SK-N-SH treated with all-trans-retinoic acid at 6 μM for 48 hours (cell line): ENCODE measurements at regions not wholly inside any gene's neighbourhood (a gene's known extent, or its start where the extent isn't known, plus 50 kb on each side); places are given as distances from the start of the nearest gene placed in this dataset.

ENCODE experiments used
- ATAC-seq: fragments of 200-7000 bp; cut with Tn5 transposase; 3 replicates; pipeline ENCODE4 v1.9.1; 2020; ENCODE audit warnings: mild to moderate bottlenecking, moderate library complexity
- ARNTL ChIP-seq: fragments of 450-650 bp; formaldehyde crosslinking; IDR thresholded peaks from 2 replicates; pipeline ENCODE4 v1.5.0; 2020; ENCODE audit warnings: low read depth, mild to moderate bottlenecking, moderate library complexity, borderline replicate concordance
- BACH2 ChIP-seq: fragments of 250-450 bp; sonication (Bioruptor Pico); IDR thresholded peaks from 2 replicates; pipeline ENCODE4 v1.9.0; 2021; ENCODE audit warnings: mild to moderate bottlenecking, borderline replicate concordance
- CSDC2 ChIP-seq: fragments of 250-450 bp; sonication (Bioruptor Pico); IDR thresholded peaks from 2 replicates; pipeline ENCODE4 v1.5.0; 2020; ENCODE audit warnings: mild to moderate bottlenecking, moderate library complexity
- GLIS3 ChIP-seq: fragments of 250-450 bp; sonication (Bioruptor Pico); IDR thresholded peaks from 2 replicates; pipeline ENCODE4 v1.5.0; 2020; ENCODE audit warnings: mild to moderate bottlenecking, moderate library complexity
- ISL1 ChIP-seq: fragments of 250-450 bp; sonication (Bioruptor Pico); IDR thresholded peaks from 2 replicates; pipeline ENCODE4 v2.1.2; 2022; ENCODE audit warnings: mild to moderate bottlenecking, moderate library complexity
- OSR1 ChIP-seq: fragments of 250-450 bp; sonication (Bioruptor Pico); IDR thresholded peaks from 2 replicates; pipeline ENCODE4 v1.8.0; 2022; ENCODE audit warnings: moderate library complexity, mild to moderate bottlenecking, inconsistent platforms
- PPARA ChIP-seq: fragments of 250-450 bp; sonication (Bioruptor Pico); IDR thresholded peaks from 2 replicates; pipeline ENCODE4 v1.5.0; 2020; ENCODE audit warnings: mild to moderate bottlenecking, borderline replicate concordance
- RARB ChIP-seq: fragments of 250-450 bp; sonication (Bioruptor Pico); IDR thresholded peaks from 2 replicates; pipeline ENCODE4 v1.8.0; 2021; ENCODE audit warnings: mild to moderate bottlenecking, moderate library complexity
- SNAI2 ChIP-seq: fragments of 250-450 bp; sonication (Bioruptor Pico); IDR thresholded peaks from 2 replicates; pipeline ENCODE4 v1.5.0; 2020; ENCODE audit warnings: mild to moderate bottlenecking, moderate library complexity
- TCF4 ChIP-seq: fragments of 250-450 bp; sonication (Bioruptor Pico); IDR thresholded peaks from 2 replicates; pipeline ENCODE4 v1.8.0; 2021; ENCODE audit warnings: mild to moderate bottlenecking, moderate library complexity, borderline replicate concordance
- ZC3H10 ChIP-seq: fragments of 250-450 bp; sonication (Bioruptor Pico); IDR thresholded peaks from 2 replicates; pipeline ENCODE4 v1.5.1; 2021; ENCODE audit warnings: mild to moderate bottlenecking, moderate library complexity
- ZFP3 ChIP-seq: fragments of 250-450 bp; sonication (Bioruptor Pico); IDR thresholded peaks from 2 replicates; pipeline ENCODE4 v1.5.0; 2020; ENCODE audit warnings: mild to moderate bottlenecking, moderate library complexity
- ZFP30 ChIP-seq: fragments of 450-650 bp; formaldehyde crosslinking; IDR thresholded peaks from 2 replicates; pipeline ENCODE4 v1.5.0; 2022; ENCODE audit warnings: mild to moderate bottlenecking, moderate library complexity
- ZNF565 ChIP-seq: fragments of 450-650 bp; formaldehyde crosslinking; conservative IDR thresholded peaks from 2 replicates; pipeline ENCODE4 v1.5.0; 2020; ENCODE audit warnings: low read depth, mild to moderate bottlenecking, moderate library complexity
- ZNF70 ChIP-seq: fragments of 450-650 bp; formaldehyde crosslinking; IDR thresholded peaks from 2 replicates; pipeline ENCODE4 v1.5.0; 2020; ENCODE audit warnings: mild to moderate bottlenecking, moderate library complexity
- ZNF8 ChIP-seq: fragments of 450-650 bp; formaldehyde crosslinking; IDR thresholded peaks from 2 replicates; pipeline ENCODE4 v1.5.0; 2020; ENCODE audit warnings: mild to moderate bottlenecking, moderate library complexity
- TF ChIP-seq, protein P1 (sequence below): fragments of 250-450 bp; sonication (Bioruptor Pico); IDR thresholded peaks from 2 replicates; pipeline ENCODE4 v1.5.0; 2020; ENCODE audit warnings: mild to moderate bottlenecking, moderate library complexity
- TF ChIP-seq, protein P2 (sequence below): fragments of 250-450 bp; sonication (Bioruptor Pico); IDR thresholded peaks from 2 replicates; pipeline ENCODE4 v1.8.0; 2021; ENCODE audit warnings: low read depth, mild to moderate bottlenecking, moderate library complexity, borderline replicate concordance
- TF ChIP-seq, protein P3 (sequence below): fragments of 250-450 bp; sonication (Bioruptor Pico); IDR thresholded peaks from 2 replicates; pipeline ENCODE4 v1.5.1; 2020; ENCODE audit warnings: low read depth, mild to moderate bottlenecking, moderate library complexity
- TF ChIP-seq, protein P4 (sequence below): fragments of 250-450 bp; sonication (Bioruptor Pico); IDR thresholded peaks from 2 replicates; pipeline ENCODE4 v1.5.1; 2021; ENCODE audit warnings: mild to moderate bottlenecking, moderate library complexity
- TF ChIP-seq, protein P5 (sequence below): fragments of 250-450 bp; sonication (Bioruptor Pico); IDR thresholded peaks from 2 replicates; pipeline ENCODE4 v1.8.0; 2020; ENCODE audit warnings: mild to moderate bottlenecking, moderate library complexity, borderline replicate concordance

DNA sequence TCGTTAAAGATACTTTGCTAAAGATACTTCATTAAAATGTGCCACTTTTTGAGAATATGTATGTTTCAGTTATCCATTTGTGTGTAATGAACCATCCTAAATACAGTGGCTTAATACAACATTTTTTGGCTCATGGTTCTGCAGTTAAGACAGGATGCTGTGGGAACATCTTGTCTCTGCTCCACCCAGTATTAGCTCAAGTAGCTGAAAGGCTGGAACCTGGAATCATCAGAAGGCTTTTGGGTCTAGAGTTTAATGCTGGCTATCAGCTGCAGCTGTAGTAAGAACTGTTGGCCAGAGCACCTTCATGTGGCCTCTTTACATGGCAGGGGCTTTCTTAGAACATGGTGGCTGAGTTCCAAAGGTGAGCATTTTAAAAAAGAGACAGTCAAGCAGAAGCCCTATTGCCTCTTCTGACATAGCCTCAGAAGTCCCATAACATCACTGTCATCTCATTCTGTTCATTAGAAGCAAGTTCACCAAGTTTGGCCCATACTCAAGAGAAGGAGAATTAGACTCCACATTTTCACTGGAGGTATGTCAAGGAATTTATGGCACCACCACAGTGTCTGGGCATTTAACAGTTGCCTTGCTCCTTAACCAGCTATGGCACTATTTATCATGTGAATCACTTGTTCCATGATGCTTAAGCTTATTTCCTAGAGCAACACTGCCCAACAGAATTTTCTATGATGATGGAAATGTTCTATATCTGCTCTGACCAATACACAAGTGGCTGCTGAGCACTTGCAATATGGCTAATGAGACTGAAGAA lies 70.4 kb upstream of the PDZRN3 start:
- ATAC-seq: no peak
- no peak for TF ChIP-seq ZC3H10
- no peak for TF ChIP-seq SNAI2 (CRISPR knock-in tag)

DNA sequence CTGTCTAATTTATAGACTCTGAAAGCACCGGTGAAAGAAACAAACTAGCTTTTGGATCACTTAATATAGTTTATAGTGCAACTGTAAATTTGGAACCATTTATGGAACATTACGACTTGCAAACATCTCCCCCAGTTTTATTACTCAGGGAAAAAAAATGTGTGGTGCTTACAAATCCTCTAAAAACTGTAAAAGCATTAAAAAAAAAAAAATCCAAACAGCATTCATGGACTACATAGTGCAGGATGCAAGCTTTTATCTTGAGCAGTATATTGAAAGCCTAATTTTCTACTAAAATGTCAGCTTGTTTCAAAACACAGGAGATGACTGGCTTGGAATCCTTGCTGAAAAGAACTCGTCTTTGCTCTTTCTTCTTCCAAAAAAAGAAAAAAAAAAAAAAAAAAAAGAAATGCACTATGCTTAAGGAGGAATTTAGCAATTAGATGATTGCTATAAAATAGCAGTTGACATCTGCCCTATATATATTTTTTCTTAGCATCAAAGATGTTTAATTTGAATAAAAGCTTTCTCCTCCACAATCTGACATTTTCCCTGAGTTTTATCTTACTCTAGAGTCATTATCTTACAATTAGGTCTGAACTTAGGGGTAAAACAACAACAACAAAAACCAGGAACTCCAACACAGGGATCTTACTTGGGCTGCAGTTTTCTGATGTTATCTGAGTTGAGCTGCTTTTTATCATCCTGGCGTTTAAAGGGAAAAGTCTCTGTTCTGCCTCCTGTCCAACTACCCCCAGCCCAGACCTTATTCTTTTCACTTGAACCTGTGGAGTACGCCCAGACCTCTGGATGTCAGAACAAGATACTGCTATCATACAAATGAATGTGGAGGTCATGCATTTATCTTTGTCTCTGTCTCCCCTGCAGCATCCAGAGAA lies 62.6 kb upstream of the PDZRN3 start:
- ATAC-seq: peak; percentile 86
- TF ChIP-seq, protein P1, sequence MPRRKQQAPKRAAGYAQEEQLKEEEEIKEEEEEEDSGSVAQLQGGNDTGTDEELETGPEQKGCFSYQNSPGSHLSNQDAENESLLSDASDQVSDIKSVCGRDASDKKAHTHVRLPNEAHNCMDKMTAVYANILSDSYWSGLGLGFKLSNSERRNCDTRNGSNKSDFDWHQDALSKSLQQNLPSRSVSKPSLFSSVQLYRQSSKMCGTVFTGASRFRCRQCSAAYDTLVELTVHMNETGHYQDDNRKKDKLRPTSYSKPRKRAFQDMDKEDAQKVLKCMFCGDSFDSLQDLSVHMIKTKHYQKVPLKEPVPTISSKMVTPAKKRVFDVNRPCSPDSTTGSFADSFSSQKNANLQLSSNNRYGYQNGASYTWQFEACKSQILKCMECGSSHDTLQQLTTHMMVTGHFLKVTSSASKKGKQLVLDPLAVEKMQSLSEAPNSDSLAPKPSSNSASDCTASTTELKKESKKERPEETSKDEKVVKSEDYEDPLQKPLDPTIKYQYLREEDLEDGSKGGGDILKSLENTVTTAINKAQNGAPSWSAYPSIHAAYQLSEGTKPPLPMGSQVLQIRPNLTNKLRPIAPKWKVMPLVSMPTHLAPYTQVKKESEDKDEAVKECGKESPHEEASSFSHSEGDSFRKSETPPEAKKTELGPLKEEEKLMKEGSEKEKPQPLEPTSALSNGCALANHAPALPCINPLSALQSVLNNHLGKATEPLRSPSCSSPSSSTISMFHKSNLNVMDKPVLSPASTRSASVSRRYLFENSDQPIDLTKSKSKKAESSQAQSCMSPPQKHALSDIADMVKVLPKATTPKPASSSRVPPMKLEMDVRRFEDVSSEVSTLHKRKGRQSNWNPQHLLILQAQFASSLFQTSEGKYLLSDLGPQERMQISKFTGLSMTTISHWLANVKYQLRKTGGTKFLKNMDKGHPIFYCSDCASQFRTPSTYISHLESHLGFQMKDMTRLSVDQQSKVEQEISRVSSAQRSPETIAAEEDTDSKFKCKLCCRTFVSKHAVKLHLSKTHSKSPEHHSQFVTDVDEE: peak; percentile 87
- no peak for TF ChIP-seq ZNF565 (CRISPR knock-in tag)
- TF ChIP-seq ARNTL (CRISPR knock-in tag): no peak
- TF ChIP-seq OSR1 (CRISPR knock-in tag): no peak
- TF ChIP-seq ZC3H10: no peak
- no peak for TF ChIP-seq SNAI2 (CRISPR knock-in tag)
- peak; percentile 78 for TF ChIP-seq TCF4 (CRISPR knock-in tag)
- TF ChIP-seq PPARA (CRISPR knock-in tag): no peak
- no peak for TF ChIP-seq ZNF70 (CRISPR knock-in tag)
- TF ChIP-seq, protein P2, sequence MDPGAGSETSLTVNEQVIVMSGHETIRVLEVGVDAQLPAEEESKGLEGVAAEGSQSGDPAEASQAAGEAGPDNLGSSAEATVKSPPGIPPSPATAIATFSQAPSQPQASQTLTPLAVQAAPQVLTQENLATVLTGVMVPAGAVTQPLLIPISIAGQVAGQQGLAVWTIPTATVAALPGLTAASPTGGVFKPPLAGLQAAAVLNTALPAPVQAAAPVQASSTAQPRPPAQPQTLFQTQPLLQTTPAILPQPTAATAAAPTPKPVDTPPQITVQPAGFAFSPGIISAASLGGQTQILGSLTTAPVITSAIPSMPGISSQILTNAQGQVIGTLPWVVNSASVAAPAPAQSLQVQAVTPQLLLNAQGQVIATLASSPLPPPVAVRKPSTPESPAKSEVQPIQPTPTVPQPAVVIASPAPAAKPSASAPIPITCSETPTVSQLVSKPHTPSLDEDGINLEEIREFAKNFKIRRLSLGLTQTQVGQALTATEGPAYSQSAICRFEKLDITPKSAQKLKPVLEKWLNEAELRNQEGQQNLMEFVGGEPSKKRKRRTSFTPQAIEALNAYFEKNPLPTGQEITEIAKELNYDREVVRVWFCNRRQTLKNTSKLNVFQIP (CRISPR knock-in tag): no peak
- TF ChIP-seq CSDC2 (CRISPR knock-in tag): no peak
- TF ChIP-seq ISL1 (CRISPR knock-in tag): peak; percentile 78
- TF ChIP-seq ZFP30 (CRISPR knock-in tag): no peak
- TF ChIP-seq BACH2 (CRISPR knock-in tag): no peak
- no peak for TF ChIP-seq ZNF8 (CRISPR knock-in tag)
- TF ChIP-seq, protein P3, sequence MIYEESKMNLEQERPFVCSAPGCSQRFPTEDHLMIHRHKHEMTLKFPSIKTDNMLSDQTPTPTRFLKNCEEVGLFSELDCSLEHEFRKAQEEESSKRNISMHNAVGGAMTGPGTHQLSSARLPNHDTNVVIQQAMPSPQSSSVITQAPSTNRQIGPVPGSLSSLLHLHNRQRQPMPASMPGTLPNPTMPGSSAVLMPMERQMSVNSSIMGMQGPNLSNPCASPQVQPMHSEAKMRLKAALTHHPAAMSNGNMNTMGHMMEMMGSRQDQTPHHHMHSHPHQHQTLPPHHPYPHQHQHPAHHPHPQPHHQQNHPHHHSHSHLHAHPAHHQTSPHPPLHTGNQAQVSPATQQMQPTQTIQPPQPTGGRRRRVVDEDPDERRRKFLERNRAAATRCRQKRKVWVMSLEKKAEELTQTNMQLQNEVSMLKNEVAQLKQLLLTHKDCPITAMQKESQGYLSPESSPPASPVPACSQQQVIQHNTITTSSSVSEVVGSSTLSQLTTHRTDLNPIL: no peak
- TF ChIP-seq GLIS3 (CRISPR knock-in tag): no peak
- no peak for TF ChIP-seq RARB (CRISPR knock-in tag)

DNA sequence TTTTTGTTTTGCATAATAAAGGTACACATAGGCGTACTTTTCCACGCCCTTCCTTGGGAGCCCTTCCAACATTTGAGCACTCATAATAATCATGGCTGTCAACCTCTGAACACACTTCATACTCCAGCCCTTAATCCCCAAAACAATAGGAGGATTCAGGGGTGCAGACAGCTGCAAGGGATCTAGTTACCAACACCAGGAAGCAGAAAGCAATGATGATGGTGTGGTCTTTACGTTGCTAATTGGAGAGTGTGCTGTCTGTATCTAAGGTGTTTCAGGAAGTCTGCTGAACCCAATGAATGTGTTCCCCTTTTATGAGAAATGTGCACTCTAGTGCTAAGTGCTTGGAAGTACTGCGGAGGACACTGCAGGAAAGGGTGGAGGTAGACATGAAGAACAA lies 60.3 kb upstream of the PDZRN3 start:
- ATAC-seq: no peak
- TF ChIP-seq, protein P4, sequence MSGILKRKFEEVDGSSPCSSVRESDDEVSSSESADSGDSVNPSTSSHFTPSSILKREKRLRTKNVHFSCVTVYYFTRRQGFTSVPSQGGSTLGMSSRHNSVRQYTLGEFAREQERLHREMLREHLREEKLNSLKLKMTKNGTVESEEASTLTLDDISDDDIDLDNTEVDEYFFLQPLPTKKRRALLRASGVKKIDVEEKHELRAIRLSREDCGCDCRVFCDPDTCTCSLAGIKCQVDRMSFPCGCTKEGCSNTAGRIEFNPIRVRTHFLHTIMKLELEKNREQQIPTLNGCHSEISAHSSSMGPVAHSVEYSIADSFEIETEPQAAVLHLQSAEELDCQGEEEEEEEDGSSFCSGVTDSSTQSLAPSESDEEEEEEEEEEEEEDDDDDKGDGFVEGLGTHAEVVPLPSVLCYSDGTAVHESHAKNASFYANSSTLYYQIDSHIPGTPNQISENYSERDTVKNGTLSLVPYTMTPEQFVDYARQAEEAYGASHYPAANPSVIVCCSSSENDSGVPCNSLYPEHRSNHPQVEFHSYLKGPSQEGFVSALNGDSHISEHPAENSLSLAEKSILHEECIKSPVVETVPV: no peak
- TF ChIP-seq ZFP3 (CRISPR knock-in tag): no peak
- no peak for TF ChIP-seq ZFP30 (CRISPR knock-in tag)
- TF ChIP-seq SNAI2 (CRISPR knock-in tag): no peak
- no peak for TF ChIP-seq ISL1 (CRISPR knock-in tag)
- TF ChIP-seq, protein P5, sequence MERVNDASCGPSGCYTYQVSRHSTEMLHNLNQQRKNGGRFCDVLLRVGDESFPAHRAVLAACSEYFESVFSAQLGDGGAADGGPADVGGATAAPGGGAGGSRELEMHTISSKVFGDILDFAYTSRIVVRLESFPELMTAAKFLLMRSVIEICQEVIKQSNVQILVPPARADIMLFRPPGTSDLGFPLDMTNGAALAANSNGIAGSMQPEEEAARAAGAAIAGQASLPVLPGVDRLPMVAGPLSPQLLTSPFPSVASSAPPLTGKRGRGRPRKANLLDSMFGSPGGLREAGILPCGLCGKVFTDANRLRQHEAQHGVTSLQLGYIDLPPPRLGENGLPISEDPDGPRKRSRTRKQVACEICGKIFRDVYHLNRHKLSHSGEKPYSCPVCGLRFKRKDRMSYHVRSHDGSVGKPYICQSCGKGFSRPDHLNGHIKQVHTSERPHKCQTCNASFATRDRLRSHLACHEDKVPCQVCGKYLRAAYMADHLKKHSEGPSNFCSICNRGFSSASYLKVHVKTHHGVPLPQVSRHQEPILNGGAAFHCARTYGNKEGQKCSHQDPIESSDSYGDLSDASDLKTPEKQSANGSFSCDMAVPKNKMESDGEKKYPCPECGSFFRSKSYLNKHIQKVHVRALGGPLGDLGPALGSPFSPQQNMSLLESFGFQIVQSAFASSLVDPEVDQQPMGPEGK: no peak
- no peak for TF ChIP-seq ARNTL (CRISPR knock-in tag)
- TF ChIP-seq, protein P3: no peak
- no peak for TF ChIP-seq ZNF8 (CRISPR knock-in tag)
- no peak for TF ChIP-seq ZC3H10
- no peak for TF ChIP-seq TCF4 (CRISPR knock-in tag)
- TF ChIP-seq, protein P2 (CRISPR knock-in tag): no peak
- TF ChIP-seq OSR1 (CRISPR knock-in tag): no peak
- no peak for TF ChIP-seq PPARA (CRISPR knock-in tag)
- TF ChIP-seq BACH2 (CRISPR knock-in tag): no peak
